ENCODE measurements at regions not wholly inside any gene's neighbourhood (a gene's known extent, or its start where the extent isn't known, plus 50 kb on each side); places are given as distances from the start of the nearest gene placed in this dataset.

- CTCF ChIA-PET (ENCODE audit: unreplicated experiment), result no interaction called here
- no TSS peak for BruUV-seq (replicated peaks)
- H3K9me2 ChIP-seq (ENCODE audit: insufficient read depth, low read length), result no peaks in the 10 kb centered on the region
- no peak overlapping the region for H3K27ac ChIP-seq (ENCODE audit: low read depth, low read length, poor library complexity, severe bottlenecking)
- H3K36me3 ChIP-seq (ENCODE audit: insufficient read depth, low read length), result no peaks in the 10 kb centered on the region
- intact Hi-C loops (cut with micrococcal nuclease; ENCODE audit: unreplicated experiment), result no loop called here
- no peaks in the 10 kb centered on the region for H3K79me2 ChIP-seq (ENCODE audit: insufficient read depth, low read depth, low read length)
- no peaks in the 10 kb centered on the region for H4K20me1 ChIP-seq (ENCODE audit: insufficient read depth, low read length)
- no peak overlapping the region for H3K4me2 ChIP-seq (ENCODE audit: low read length)
- POLR2A ChIA-PET, result no interaction called here
- H3K4me3 ChIP-seq (ENCODE audit: low read depth, low read length, poor library complexity, severe bottlenecking), result no peak overlapping the region
- TF ChIP-seq CTCF (conservative IDR thresholded peaks at IDR 0.05; ENCODE audit: low read length), result no peak
- TF ChIP-seq EZH2phosphoT487 (IDR thresholded peaks at IDR 0.05; ENCODE audit: borderline replicate concordance, low read depth, low read length), result no peak
- H2AFZ ChIP-seq (ENCODE audit: low read length), result no peak overlapping the region
- DNase-seq (ENCODE audit: low spot score), result no peak
- H3K4me1 ChIP-seq (ENCODE audit: insufficient read depth, low read length, poor library complexity, severe bottlenecking), result no peaks in the 10 kb centered on the region
- H3K9me3 ChIP-seq (ENCODE audit: low read length), result no peaks in the 10 kb centered on the region
Measured at GRCh38 chr5:118459490-118459889, 528.9 kb downstream of the DTWD2 start.

GRCh38 chr5:118456085-118456484 is 532.3 kb downstream of the DTWD2 start:
- POLR2A ChIA-PET, result no interaction called here
- BruUV-seq (replicated peaks), result no TSS peak
- no peaks in the 10 kb centered on the region for H3K79me2 ChIP-seq (ENCODE audit: insufficient read depth, low read depth, low read length)
- H3K9me3 ChIP-seq (ENCODE audit: low read length), result no peaks in the 10 kb centered on the region
- no peaks in the 10 kb centered on the region for H3K4me1 ChIP-seq (ENCODE audit: insufficient read depth, low read length, poor library complexity, severe bottlenecking)
- H3K36me3 ChIP-seq (ENCODE audit: insufficient read depth, low read length), result no peaks in the 10 kb centered on the region
- no peak overlapping the region for H3K4me2 ChIP-seq (ENCODE audit: low read length)
- H3K27ac ChIP-seq (ENCODE audit: low read depth, low read length, poor library complexity, severe bottlenecking), result no peak overlapping the region
- TF ChIP-seq CTCF (conservative IDR thresholded peaks at IDR 0.05; ENCODE audit: low read length), result no peak
- no peak for TF ChIP-seq EZH2phosphoT487 (IDR thresholded peaks at IDR 0.05; ENCODE audit: borderline replicate concordance, low read depth, low read length)
- CTCF ChIA-PET (ENCODE audit: unreplicated experiment), result no interaction called here
- DNase-seq (ENCODE audit: low spot score), result no peak
- H2AFZ ChIP-seq (ENCODE audit: low read length), result no peak overlapping the region
- intact Hi-C loops (cut with micrococcal nuclease; ENCODE audit: unreplicated experiment), result no loop called here
- H4K20me1 ChIP-seq (ENCODE audit: insufficient read depth, low read length), result no peaks in the 10 kb centered on the region
- no peaks in the 10 kb centered on the region for H3K9me2 ChIP-seq (ENCODE audit: insufficient read depth, low read length)
- no peak overlapping the region for H3K4me3 ChIP-seq (ENCODE audit: low read depth, low read length, poor library complexity, severe bottlenecking)

- no TSS peak for BruUV-seq (replicated peaks)
- Histone ChIP-seq H3K4me1 (ENCODE audit: insufficient read depth, low read length, poor library complexity, severe bottlenecking) (no peaks in the 10 kb centered on the region), H3K9me3 (ENCODE audit: low read length) (no peaks in the 10 kb centered on the region), H3K27ac (ENCODE audit: low read depth, low read length, poor library complexity, severe bottlenecking) (no peak overlapping the region), H3K4me3 (ENCODE audit: low read depth, low read length, poor library complexity, severe bottlenecking) (no peak overlapping the region), H2AFZ (ENCODE audit: low read length) (no peak overlapping the region), H3K79me2 (ENCODE audit: insufficient read depth, low read depth, low read length) (no peaks in the 10 kb centered on the region), H4K20me1 (ENCODE audit: insufficient read depth, low read length) (no peaks in the 10 kb centered on the region), H3K36me3 (ENCODE audit: insufficient read depth, low read length) (no peaks in the 10 kb centered on the region), H3K4me2 (ENCODE audit: low read length) (no peak overlapping the region), H3K9me2 (ENCODE audit: insufficient read depth, low read length) (no peaks in the 10 kb centered on the region)
- intact Hi-C loops (cut with micrococcal nuclease; ENCODE audit: unreplicated experiment), result no loop called here
- TF ChIP-seq CTCF (conservative IDR thresholded peaks at IDR 0.05; ENCODE audit: low read length), result no peak
- TF ChIP-seq EZH2phosphoT487 (IDR thresholded peaks at IDR 0.05; ENCODE audit: borderline replicate concordance, low read depth, low read length), result no peak
- DNase-seq (ENCODE audit: low spot score), result no peak
- POLR2A ChIA-PET, result interaction anchor here (1.4 kb wide), 1 partner anchor 42 kb away, joined by 3 read pairs; no protein-coding TSS in a partner anchor
- CTCF ChIA-PET (ENCODE audit: unreplicated experiment), result no interaction called here
Measured at GRCh38 chr5:118451697-118452247, 536.6 kb downstream of the DTWD2 start.
